Calu3 (cell line): ENCODE measurements at regions not wholly inside any gene's neighbourhood (a gene's known extent, or its start where the extent isn't known, plus 50 kb on each side); places are given as distances from the start of the nearest gene placed in this dataset.
"Not testable (repeated sequence)": the region's sequence is repeated elsewhere in the genome, so short reads cannot be mapped to it uniquely, and the experiment has no call there.

Experiments used
- BruUV-seq: library from RNA; stranded (reverse); fragments of 400-500 nt; replicated peaks from 2 replicates; lab custom pipeline; 2021; lab: Mats Ljungman, UMichigan
- CTCF ChIA-PET: fragments of 300-600 bp; sonication (Branson Sonifier 250); formaldehyde crosslinking; loops from one replicate; lab custom pipeline; 2022; ENCODE audit warnings: antibody characterized with exemption; lab: Charles Lee
- DNase-seq: peaks from one replicate; pipeline ENCODE4 v3.0.0; 2022
- H3K27ac Mint-ChIP-seq: one replicate; pipeline ENCODE4 v1.8.0; 2022; ENCODE audit warnings: mixed read lengths; ENCODE audit not compliant: unreplicated experiment
- H3K27me3 Mint-ChIP-seq: one replicate; pipeline ENCODE4 v1.8.0; 2022; ENCODE audit warnings: mixed read lengths; ENCODE audit not compliant: unreplicated experiment
- H3K36me3 Mint-ChIP-seq: one replicate; pipeline ENCODE4 v1.8.0; 2022; ENCODE audit warnings: mild to moderate bottlenecking, moderate library complexity, mixed read lengths; ENCODE audit not compliant: insufficient read depth, unreplicated experiment
- H3K4me1 Mint-ChIP-seq: one replicate; pipeline ENCODE4 v1.8.0; 2022; ENCODE audit warnings: mild to moderate bottlenecking, low read depth, mixed read lengths; ENCODE audit not compliant: unreplicated experiment
- H3K4me3 Mint-ChIP-seq: one replicate; pipeline ENCODE4 v1.8.0; 2022; ENCODE audit warnings: mild to moderate bottlenecking, low read depth, moderate library complexity, mixed read lengths; ENCODE audit not compliant: unreplicated experiment
- H3K9me3 Mint-ChIP-seq: one replicate; pipeline ENCODE4 v1.8.0; 2022; ENCODE audit warnings: low read depth, mixed read lengths; ENCODE audit not compliant: unreplicated experiment
- CTCF ChIP-seq: fragments of 200-600 bp; IDR thresholded peaks from one replicate; pipeline ENCODE4 v1.8.0; 2022; ENCODE audit warnings: antibody characterized with exemption; ENCODE audit not compliant: unreplicated experiment
- intact Hi-C: fragments of 100-400 bp; cut with micrococcal nuclease; formaldehyde crosslinking; loops from one replicate; pipeline ENCODE4 v1.10.0; 2022; ENCODE audit not compliant: unreplicated experiment

GRCh38 chrX:144214651-144215050 lies 330.8 kb downstream of the UBE2NL start:
- no TSS peak for BruUV-seq
- H3K36me3 Mint-ChIP-seq, result no peaks in the 10 kb centered on the region
- intact Hi-C loops, result no loop called here
- no peak overlapping the region for H3K4me3 Mint-ChIP-seq
- no peak for TF ChIP-seq CTCF
- H3K27me3 Mint-ChIP-seq, result no peaks in the 10 kb centered on the region
- DNase-seq, result no peak
- H3K4me1 Mint-ChIP-seq, result no peaks in the 10 kb centered on the region
- CTCF ChIA-PET, result no interaction called here
- H3K9me3 Mint-ChIP-seq, result peaks cover 10% of the 10 kb centered on the region
- no peak overlapping the region for H3K27ac Mint-ChIP-seq

- intact Hi-C loops, result no loop called here
- H3K4me3 Mint-ChIP-seq, result no peak overlapping the region
- H3K27me3 Mint-ChIP-seq, result no peaks in the 10 kb centered on the region
Observed at GRCh38 chrX:144219035-144219434, 335.2 kb downstream of the UBE2NL start.

GRCh38 chrX:144231116-144231785 lies 347.4 kb downstream of the UBE2NL start:
- intact Hi-C loops, H3K27ac Mint-ChIP-seq, H3K9me3 Mint-ChIP-seq, CTCF ChIA-PET, H3K4me3 Mint-ChIP-seq, H3K36me3 Mint-ChIP-seq, BruUV-seq, H3K4me1 Mint-ChIP-seq, H3K27me3 Mint-ChIP-seq, DNase-seq: not testable (repeated sequence)

More at GRCh38 chrX:144219035-144219434, 335.2 kb downstream of the UBE2NL start:
- no TSS peak for BruUV-seq
- H3K9me3 Mint-ChIP-seq, result peaks cover 13% of the 10 kb centered on the region
- no peaks in the 10 kb centered on the region for H3K36me3 Mint-ChIP-seq
- DNase-seq, result no peak
- CTCF ChIA-PET, result no interaction called here
- no peaks in the 10 kb centered on the region for H3K4me1 Mint-ChIP-seq
- TF ChIP-seq CTCF, result no peak
- H3K27ac Mint-ChIP-seq, result no peak overlapping the region

GRCh38 chrX:144253356-144253755 lies 369.5 kb downstream of the UBE2NL start:
- intact Hi-C loops, result no loop called here
- CTCF ChIA-PET, result no interaction called here
- Mint-ChIP-seq H3K4me1 (no peaks in the 10 kb centered on the region), H3K27ac (no peak overlapping the region), H3K4me3 (no peak overlapping the region), H3K27me3 (no peaks in the 10 kb centered on the region), H3K36me3 (no peaks in the 10 kb centered on the region), H3K9me3 (peaks cover 9% of the 10 kb centered on the region)
- no peak for TF ChIP-seq CTCF
- no TSS peak for BruUV-seq
- DNase-seq, result no peak

- Mint-ChIP-seq H3K9me3 (peaks cover 11% of the 10 kb centered on the region), H3K27me3 (no peaks in the 10 kb centered on the region)
Observed at GRCh38 chrX:144259054-144259453, 375.2 kb downstream of the UBE2NL start.

More at GRCh38 chrX:144259054-144259453, 375.2 kb downstream of the UBE2NL start:
- no peaks in the 10 kb centered on the region for H3K4me1 Mint-ChIP-seq
- intact Hi-C loops, result no loop called here
- CTCF ChIA-PET, result no interaction called here
- BruUV-seq, result no TSS peak
- H3K4me3 Mint-ChIP-seq, result no peak overlapping the region
- no peaks in the 10 kb centered on the region for H3K36me3 Mint-ChIP-seq
- TF ChIP-seq CTCF, result no peak
- no peak for DNase-seq
- no peak overlapping the region for H3K27ac Mint-ChIP-seq
